ENCODE measurements at regions not wholly inside any gene's neighbourhood (a gene's known extent, or its start where the extent isn't known, plus 50 kb on each side); places are given as distances from the start of the nearest gene placed in this dataset.

DNA sequence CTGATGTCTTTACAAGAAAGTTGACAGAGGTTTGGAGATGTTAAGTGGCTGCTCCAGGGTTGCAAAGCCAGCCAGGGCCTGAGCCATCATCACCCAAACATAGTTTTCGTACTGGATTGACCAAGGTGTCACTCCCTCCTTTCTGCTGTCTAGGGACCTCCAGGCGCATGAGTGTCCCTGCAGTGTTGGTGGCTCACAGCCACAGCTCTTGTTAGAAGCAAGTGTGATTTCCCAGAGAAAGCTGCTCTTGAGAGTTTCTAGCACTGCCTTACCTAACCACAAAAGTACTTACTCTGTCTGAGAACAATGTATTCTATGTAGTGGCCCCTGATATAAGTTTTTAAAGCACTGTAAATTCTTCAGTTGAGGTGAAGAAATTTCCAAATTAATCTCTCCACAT, 144.1 kb downstream of the SOX2 start:
- DNase-seq (ENCODE audit: extremely low read depth in 1 of 2, low read depth in 1 of 2), result no peak

DNA sequence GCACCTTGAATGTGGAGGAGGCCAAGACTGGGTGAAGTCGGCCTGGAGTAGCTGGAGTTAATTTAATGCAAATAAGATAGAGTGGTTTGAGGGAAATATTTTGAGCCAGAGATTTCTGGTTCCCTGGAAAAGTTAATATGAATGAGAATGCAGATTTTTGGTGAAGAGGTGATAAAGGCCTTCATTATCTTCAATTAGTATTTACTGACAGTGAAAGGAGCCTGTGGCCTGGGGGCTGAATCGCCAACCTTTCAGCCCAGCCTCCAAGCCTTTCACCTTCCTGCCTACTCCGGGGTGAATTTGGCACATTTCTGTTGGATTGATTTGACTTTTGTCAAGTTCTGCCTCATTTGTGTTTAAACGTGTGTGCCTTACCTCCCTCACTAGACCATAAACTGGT, 147.8 kb downstream of the SOX2 start:
- no peak for DNase-seq (ENCODE audit: extremely low read depth in 1 of 2, low read depth in 1 of 2)

DNA sequence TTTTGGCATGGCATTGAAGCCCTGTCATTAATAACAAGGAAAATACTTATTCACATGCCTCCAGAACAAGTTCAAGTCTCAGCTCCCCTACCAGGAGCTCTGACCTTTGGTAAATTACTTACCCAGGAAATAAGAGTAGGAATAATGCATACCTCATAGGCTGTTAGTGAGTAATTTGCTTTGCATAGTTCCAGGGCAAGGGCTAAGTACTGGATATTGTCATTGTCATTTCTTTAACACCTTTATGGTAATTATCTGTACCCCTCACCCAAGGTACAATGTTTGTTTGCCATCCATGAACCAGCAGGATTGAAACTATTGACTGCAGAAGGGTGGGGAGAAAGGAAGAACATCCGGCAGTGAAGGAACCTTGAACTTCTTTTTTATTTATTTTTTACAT, 148.5 kb downstream of the SOX2 start:
- no peak for DNase-seq (ENCODE audit: extremely low read depth in 1 of 2, low read depth in 1 of 2)

DNA sequence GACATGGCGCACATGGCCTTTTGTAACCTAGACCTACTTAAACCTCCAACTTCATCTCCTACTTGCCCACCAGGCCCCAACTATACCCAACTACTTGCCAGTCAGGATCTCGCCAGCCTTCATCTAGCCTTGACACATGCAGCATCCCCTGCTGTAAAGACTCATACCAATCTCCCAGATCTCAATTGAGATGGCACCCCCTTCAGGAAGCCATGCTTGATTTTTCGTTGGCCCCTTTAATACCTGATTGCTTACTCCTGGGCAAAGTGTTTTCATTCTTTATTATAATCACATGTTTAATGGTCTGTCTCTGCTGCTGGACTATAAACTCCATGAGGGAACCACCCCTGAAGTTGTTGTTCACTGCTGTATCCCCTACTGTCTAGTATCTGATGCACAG, 150.8 kb downstream of the SOX2 start:
- DNase-seq (ENCODE audit: extremely low read depth in 1 of 2, low read depth in 1 of 2), result no peak

DNA sequence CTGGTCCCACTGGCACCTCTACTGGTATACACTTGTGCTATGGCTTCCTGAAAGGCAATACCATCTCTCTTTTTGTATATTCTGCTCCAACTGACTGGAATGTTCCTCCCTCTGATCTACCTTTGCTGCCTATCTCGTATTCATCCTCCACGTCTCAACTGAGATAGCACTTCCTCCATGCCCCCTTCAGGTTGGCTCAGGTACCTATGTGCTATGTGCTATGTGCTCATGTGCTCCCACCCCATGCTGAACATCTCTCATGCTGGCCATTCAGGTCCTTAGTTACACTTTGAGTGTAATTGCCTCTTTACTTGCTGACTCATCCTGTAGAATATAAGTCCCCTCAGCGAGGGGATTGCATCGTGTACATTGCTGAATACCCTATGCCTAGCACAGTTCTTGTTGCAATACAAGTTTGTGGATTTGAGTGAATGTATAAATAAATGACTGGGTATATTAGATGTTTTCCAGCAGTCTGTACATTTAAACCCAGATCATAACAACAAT, 156.9 kb downstream of the SOX2 start:
- no peak for DNase-seq (ENCODE audit: extremely low read depth in 1 of 2, low read depth in 1 of 2)

DNA sequence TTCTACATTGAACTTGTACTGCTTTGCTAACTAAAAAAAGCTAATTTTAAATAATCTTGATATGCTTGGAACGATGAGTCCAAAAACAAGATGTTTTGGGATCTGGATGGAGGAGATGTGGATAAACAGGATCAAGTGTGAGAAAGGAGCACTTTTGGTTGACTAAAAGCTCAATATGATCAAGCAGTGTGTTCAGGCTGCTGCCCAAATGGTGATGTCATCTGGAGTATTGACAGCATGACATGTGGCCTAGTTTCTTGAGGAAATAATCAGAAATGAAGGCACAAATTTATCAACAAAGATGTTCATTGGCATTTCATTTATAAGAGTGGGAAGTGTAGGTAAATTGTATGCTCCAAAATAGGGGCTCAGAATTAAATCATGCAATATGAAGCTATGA, 161.2 kb downstream of the SOX2 start:
- no peak for DNase-seq (ENCODE audit: extremely low read depth in 1 of 2, low read depth in 1 of 2)

DNA sequence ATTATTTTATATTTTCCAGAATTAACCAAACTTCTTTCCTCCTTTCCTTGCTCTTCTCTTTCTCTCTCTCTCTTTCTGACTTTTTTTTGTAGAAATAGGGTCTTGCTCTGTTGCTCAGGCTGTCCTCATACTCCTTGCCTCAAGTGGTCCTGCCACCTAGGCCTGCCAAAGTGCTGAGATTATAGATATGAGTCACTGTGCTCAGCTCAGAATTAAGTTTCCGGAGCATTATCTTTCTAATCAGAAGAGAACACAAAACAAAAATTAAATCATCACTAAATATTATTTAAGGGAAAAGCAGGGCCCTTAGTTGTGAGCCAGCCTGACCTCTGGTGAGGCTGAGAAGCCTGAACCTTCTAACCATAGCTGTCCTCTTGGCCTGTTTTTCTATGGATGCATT, 168.2 kb downstream of the SOX2 start:
- DNase-seq (ENCODE audit: extremely low read depth in 1 of 2, low read depth in 1 of 2), result no peak

DNA sequence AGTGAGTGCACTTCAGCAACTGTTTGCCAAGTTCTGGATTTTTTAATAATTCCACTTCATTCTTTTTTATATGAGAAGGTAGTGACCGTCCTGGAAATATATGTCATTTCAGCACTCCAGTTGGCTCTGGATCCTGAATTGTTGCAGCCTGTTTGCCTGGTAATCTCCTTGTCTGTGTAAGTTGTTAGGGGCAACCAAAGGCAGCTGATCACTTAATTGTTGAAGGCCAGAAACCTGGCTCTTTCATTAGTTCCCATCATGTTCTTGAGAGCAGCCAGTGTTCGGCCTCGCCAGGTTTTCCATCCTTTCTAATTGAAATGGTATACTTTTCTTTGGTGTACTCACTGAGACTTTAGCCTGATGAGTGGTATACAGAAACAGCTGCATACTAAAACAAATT, 168.6 kb downstream of the SOX2 start:
- no peak for DNase-seq (ENCODE audit: extremely low read depth in 1 of 2, low read depth in 1 of 2)

DNA sequence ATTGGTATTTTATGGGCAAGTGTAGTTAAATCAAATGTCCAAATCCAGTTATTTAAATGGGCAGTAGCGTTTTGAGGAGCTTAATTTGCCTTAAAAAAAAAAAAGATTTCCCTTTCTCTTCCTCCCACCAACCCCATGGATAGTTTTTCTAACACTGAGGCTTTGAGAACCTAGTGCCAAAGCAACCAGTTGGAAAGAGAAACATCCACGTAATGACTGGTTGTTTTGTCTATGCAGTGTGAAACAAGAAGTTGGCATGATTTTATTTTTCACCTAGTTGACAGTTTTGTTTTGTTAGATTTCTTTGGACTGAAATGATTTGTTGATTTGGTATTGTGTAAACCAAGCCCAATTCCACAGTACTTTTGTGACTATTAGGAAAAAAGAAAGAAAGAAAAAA, 170.0 kb downstream of the SOX2 start:
- DNase-seq (ENCODE audit: extremely low read depth in 1 of 2, low read depth in 1 of 2), result no peak

DNA sequence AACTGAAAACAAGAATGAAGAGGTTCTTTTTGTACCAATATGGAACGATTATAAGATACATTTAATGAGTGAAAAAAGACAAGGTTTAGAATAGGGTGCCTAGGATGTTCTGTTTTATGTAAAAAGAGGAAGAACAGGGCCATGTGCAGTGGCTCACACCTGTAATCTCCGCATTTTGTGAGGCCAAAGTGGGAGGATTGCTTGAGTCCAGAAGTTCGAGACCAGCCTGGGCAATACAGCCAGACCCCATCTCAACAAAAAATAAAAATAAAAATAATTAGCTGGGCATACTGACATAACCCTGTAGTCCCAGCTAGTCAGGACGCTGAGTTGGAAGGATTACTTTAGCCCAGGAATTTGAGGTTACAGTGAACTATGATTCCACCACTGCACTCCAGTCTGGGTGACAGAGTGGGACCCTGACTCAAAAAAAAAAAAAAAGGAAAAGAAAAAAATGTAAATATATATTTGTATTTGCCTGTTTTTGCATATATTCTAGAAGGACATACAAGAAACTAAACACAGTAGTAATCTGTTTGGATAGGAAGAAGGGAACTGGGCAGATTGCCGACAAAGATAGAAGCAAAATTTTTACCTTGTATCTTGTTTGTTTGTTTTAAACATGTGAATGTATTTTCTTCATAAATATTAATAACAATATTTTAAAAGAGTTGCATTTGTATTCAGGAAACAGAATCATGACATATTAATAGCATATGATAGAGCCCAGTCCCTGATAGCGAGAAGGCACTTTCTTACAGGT, 174.3 kb downstream of the SOX2 start:
- no peak for DNase-seq (ENCODE audit: extremely low read depth in 1 of 2, low read depth in 1 of 2)

DNA sequence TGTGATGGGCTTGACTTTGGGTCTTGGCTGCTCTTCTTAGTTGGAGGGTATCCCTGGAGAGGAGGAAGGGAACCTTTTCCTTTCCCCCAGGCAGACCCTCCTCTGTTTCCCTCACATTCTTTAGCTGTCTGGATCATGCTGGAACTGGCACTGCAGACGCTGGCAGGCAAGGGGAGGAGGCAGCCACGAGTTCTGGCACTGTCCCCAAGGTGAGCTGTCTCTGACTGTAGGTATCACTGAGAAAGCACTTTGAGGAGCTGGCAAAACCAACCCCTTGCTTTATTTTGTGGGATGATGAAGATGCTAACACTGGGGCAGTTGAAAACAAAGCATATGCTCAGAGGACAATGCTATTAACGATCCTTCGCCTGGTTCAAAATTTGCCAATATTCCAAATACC, 175.0 kb downstream of the SOX2 start:
- no peak for DNase-seq (ENCODE audit: extremely low read depth in 1 of 2, low read depth in 1 of 2)

DNA sequence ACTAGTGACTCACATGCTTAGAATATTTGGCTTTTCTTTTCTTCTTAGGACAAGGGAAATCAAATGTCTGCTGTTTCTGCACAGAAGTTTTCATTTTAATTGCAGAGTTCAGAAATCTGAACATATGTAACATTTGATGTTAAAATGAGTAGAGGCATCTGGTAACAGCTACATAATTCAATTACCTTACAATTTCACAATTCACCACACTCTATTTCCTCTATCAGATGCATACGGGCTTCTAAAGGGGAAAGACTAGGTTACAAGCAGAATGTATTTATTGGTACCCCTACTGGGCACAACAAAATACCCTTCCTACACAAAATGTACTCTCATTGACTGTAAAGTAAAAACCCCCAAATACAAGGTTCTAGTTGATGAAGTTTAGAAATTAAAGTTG, 176.0 kb downstream of the SOX2 start:
- no peak for DNase-seq (ENCODE audit: extremely low read depth in 1 of 2, low read depth in 1 of 2)

DNA sequence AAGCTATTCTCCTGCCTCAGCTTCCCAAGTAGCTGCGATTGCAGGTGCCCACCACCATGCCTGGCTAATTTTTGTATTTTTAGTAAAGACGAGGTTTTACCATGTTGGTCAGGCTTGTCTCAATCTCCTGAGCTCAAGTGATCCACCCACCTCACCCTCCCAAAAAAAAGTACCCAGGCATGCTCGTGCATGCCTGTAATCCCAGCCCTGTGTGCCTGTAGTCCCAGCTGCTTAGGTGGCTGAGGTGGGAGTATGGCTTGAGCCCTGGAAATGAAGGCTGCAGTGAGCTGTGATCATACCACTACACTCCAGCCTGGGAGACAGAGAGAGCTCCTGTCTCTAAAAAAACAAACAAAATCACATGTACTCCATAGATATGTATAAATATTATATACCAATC, 176.5 kb downstream of the SOX2 start:
- no peak for DNase-seq (ENCODE audit: extremely low read depth in 1 of 2, low read depth in 1 of 2)

DNA sequence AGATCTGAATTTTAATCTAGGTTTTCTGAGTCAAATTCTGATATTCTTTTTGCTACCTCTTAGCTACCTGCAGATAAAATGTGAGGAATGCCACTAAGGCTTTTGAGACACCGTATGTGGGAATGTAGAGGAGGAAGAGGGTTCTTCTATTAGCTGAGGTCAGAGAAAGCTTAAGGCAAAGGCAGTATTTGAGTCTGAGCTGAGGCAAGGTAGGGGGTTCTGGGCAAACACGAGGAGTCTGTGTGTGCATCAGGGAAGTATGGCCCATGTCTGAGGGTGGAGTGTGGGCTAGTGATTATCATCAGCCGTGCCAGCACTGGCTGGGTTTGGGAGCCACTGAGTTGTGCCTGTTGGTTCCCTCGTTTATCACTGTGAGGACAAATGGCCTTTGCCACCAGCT, 181.1 kb downstream of the SOX2 start:
- no peak for DNase-seq (ENCODE audit: extremely low read depth in 1 of 2, low read depth in 1 of 2)

DNA sequence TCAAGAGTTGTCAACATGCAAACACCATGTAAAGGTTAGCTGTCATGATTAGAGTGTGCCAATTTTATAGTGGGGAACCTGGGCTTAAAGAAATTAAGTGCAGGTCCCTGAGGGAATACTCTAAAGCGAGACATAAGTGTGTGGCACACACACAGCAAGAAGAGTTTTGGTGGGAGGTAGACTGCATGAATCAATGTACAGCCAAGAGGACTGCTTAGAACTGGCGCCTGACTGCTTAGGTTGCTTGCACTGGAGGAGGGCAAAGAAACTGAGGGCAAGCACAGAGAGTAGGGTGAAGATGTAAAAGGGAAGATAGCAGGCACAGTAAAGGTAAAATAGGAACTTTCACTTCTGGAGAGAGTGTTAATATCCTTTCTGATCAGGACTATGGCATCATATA, 184.9 kb downstream of the SOX2 start:
- DNase-seq (ENCODE audit: extremely low read depth in 1 of 2, low read depth in 1 of 2), result no peak

DNA sequence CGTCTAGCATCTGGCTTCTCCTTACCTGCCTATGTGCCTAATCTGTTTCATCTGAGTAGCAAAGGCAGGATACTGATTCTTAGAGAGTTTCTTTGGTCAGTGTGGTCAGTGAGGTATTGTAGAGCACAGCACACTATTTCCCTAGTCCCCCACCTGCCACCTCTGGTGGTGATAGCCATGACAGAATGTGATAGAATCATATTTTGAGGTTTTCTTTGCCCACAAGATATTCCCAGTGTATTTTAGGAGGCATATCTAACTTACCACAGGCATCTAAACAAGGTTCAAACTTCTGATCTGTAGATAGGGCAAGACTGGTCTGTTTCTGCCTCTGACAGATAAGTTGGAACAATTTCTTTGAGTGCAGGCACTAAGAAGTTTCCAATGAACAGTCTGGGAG, 188.0 kb downstream of the SOX2 start:
- no peak for DNase-seq (ENCODE audit: extremely low read depth in 1 of 2, low read depth in 1 of 2)

DNA sequence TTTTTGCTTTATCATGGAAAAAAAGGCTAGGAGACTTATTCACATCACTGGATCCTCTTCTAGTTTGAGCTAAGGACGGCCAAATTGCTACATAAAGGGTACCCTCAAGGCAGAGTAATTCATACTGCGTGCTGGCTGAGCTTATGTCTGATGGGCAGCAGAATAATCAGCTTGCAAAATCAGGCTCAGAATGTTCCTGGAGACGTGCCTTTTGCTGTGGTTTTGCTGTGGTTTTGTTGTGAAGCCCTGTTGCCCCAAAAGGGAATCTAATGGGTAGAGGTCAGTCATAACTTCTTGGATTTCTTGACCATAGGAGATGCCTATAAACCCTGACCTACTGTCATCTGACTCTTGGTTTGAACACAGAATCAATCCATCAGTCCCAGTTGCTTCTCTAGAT, 189.9 kb downstream of the SOX2 start:
- DNase-seq (ENCODE audit: extremely low read depth in 1 of 2, low read depth in 1 of 2), result no peak

DNA sequence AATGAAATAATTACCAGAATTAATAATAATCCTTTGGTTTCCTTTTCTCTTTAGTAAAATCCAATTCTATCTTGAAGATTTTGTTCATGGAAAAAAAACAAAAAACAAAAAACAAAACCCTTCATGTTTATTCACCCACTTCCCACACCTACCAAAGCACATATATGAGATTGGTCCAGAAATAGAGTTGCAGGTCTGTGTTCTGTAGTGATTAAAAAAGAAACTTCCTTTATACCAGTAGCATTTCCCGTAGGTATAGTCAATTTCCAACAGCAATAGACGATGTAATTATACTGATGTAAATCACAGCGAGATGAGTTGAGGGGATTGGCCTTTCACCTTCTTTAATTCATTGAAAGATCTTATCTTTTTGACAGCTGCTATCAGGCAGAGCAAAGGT, 194.6 kb downstream of the SOX2 start:
- DNase-seq (ENCODE audit: extremely low read depth in 1 of 2, low read depth in 1 of 2), result no peak

DNA sequence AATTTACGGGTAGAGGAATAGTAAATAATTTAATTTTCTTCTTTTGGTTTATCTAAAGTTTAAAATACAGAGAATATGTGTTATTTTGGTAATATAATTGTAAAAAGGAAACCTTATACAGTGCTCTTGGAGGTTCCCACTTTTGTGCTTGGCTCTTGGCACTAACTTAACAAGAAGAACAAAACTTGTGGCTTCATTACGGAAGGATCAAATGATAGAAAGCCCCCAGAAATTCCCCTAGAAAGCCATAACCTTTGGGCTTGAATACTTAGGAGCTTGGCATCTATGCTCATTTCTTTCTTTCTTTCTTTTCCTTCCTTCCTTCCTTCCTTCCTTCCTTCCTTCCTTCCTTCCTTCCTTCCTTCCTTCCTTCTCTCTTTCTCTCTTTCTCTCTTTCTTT, 197.5 kb downstream of the SOX2 start:
- DNase-seq (ENCODE audit: extremely low read depth in 1 of 2, low read depth in 1 of 2), result no peak

DNA sequence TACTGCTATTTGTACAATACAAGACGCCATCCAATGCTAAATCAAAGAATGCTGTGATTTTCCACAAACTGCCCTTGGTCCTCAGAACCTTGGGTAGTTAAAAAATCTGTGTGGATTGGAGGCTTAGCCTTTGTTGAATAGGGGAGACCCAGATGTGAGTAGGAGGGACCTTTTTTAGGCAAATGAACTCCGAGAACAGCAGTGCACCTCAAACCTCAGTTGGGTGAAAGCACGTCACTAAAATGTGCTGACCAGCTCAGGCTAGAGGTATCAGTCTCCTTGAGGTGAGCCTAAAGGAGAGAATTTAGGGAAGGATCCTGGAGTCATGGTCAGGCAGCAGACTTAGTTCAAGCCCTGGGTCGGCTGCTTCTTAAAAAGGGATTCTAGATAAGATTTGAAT, 200.7 kb downstream of the SOX2 start:
- DNase-seq (ENCODE audit: extremely low read depth in 1 of 2, low read depth in 1 of 2), result no peak

DNA sequence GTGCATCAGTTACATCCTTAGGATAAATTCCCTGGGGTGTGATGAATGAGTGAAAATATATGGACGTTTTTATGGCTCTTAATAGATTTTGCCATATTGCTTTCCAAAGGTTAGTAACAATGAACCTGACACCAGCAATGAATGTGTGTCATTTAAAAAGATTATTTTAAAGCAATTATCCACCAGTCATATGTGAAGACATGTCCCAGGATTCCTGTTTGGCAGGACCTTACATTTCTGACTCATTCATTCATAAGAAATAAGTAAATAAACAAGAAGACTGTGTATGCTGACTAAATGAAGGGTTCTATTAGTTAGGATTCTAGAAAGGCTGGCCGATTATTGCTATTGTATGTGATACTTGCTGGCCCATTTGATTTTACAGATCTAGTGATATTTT, 201.5 kb downstream of the SOX2 start:
- DNase-seq (ENCODE audit: extremely low read depth in 1 of 2, low read depth in 1 of 2), result no peak

DNA sequence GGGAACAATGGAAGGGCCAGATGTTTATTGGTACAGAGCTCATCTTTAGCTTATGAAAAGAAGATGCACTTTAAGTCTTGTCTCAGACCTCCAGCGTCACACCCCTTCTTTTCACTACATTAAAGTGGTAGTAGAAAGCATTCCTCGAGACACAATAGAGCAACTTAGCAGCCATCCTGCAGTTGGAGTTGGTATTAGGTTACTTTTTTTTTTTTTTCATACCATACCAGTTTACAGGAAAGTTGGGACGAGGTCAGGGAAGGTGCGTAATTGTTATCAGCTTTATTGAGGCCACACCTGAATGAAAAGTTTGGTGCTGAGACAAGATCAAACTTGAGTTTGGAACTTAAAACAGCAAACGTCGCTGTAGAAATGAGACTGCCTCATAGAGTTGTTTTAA, 203.8 kb downstream of the SOX2 start:
- no peak for DNase-seq (ENCODE audit: extremely low read depth in 1 of 2, low read depth in 1 of 2)

DNA sequence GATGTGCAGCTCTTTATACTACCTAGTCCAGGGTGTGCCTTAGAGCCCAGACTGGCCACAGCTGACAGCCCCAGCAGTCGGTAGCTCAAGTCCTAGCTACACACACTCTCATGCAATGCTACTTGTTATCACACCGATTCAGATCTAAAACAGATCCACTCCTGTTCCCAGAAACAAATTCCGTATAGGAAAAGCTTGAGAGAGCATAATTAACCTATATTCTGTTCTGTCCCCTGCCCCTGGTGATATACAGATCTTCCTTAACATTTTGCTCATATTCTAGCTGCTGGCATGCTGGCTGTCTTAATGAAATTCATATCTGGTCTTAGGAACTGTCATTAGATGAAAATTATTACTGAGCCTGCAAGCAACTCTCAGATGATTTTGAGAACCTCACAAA, 204.3 kb downstream of the SOX2 start:
- DNase-seq (ENCODE audit: extremely low read depth in 1 of 2, low read depth in 1 of 2), result no peak
